GM21515 (cell line): ENCODE measurements at regions not wholly inside any gene's neighbourhood (a gene's known extent, or its start where the extent isn't known, plus 50 kb on each side); places are given as distances from the start of the nearest gene placed in this dataset.

Experiments
- ATAC-seq: cut with Tn5 transposase; IDR thresholded peaks from one replicate; pipeline ENCODE4 v1.9.1; 2021; ENCODE audit not compliant: unreplicated experiment

DNA sequence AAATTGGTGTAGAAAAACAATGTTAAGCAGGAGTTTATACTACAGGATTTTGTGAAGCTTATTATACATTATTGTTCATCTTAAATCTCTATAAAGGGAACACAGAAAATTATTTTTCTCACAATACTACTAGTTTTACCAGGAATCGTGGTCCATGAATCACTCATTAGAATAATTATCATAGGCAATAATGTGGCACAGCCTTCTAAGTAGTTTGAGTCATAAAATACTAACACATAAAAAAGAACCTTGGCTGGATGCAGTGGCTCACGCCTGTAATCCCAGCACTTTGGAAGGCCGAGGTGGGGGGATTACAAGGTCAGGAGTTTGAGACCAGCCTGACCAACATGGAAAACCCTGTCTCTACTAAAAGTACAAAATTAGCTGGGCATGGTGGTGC lies 393.1 kb upstream of the ZNF717 start:
- ATAC-seq, result no peak

- no peak for ATAC-seq
These were observed 395.9 kb upstream of the ZNF717 start for GRCh38 chr3:76181213-76181612.

DNA sequence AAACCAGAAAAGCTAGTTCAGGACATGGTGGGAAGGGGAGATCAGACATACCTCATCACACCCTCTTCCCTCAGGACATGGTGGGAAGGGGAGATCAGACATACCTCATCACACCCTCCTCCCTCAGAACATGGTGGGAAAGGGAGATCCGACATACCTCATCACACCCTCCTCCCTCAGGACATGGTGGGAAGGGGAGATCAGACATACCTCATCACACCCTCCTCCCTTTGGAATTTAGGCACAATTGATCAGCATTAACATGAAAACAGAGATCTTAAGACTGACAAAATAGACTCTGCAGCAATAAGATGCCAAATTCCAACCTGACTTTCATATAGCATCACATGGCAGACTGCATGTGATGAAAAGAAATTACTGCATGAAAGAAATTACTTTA lies 412.7 kb upstream of the ZNF717 start:
- ATAC-seq, result no peak

DNA sequence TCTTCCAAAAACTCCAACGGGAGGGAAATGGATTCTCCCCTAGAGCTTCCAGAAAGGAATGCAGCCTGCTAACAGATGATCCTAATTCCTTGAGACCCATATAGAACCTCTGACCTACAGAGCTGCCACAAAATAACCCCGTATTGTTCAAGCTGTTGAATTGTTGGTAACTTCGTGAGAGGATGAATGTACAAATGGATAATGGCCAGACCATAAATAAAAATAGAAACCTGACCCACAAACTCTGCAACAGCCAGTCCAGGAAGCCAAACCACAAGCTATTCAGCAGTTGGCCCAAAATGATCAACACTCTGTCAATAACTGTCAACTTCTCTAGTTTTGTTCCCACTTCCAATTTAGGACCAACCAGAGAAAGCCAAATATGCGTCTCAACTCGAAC lies 414.0 kb upstream of the ZNF717 start:
- ATAC-seq, result no peak

GRCh38 chr3:76203578-76203977 lies 418.2 kb upstream of the ZNF717 start:
- no peak for ATAC-seq

DNA sequence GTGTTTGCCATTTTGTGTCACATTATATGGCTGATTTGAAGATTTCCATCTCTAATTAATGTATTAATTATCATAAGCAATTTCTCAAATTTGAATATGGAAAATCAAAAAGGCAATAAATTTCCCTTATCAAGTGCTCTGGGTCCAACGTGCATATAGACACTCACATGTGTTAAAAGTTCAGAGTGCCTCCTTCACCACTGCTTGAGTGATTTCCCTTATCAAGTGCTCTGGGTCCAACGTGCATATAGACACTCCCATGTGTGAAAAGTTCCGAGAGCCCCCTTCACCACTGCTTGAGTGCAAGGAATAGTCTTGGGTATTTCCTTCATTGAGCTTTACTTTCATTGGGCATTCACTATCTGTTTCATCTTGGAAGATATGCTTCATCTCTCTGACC lies 421.0 kb upstream of the ZNF717 start:
- no peak for ATAC-seq

DNA sequence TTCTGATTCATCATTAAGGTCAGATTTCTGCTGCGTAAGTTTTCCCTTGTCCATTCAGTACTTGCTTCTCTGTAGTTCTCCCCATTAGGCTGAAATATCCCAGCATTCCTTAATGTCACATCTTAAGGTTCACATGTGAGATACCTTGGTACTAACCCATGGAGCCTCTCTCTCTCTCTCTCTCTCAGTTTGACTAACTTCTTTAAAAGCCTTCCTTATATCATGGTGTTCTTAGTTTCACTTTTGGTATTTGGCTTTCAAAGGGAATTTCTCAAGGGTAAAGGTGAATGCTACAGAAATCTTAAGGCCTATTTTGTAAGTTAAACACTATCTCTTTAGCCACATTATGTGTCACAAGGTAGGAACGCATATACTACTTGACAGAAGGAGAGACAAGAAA lies 427.3 kb upstream of the ZNF717 start:
- ATAC-seq, result no peak

GRCh38 chr3:76222201-76222600 lies 436.9 kb upstream of the ZNF717 start:
- ATAC-seq, result no peak

GRCh38 chr3:76231258-76231657 lies 445.9 kb upstream of the ZNF717 start:
- ATAC-seq, result no peak

- no peak for ATAC-seq
These were observed 457.8 kb upstream of the ZNF717 start for GRCh38 chr3:76242886-76243753.

DNA sequence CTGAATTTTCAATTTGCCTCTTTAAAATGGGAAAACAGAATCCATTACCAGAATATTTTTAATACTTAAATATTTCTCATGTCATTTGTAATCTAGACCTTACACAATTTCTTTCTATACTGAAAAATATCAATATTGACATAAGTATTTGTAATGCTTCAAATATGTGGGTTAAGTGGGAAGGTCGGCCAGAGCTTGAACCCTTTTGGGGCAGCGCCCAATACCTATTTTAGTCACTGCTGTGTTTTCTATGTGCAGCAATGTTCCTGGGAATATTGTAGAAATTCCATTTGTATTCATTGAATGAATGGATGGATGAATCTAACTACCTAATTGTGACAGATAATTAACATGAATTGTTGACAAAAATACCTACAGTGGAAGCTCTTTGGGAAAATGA lies 459.7 kb upstream of the ZNF717 start:
- no peak for ATAC-seq

GRCh38 chr3:76245622-76246021 lies 460.3 kb upstream of the ZNF717 start:
- ATAC-seq, result no peak

DNA sequence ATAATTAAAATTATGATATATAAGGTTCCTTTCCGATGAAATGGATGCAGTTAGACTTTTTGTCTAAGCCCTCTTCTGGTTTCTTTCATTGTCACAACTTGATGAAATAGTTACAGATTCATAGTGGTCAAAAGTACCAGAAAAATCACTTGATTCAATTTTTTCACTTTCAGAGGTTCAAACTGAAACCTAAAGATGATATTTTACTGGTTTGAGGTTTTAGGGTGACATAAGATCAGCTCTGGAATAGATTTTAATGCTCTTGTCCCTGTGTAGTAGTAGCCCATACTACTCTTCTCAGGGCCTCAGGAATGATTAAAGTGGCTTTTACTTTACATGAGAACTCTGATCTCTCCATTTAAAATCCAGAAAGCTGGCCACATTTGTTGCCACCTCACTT lies 479.1 kb upstream of the ZNF717 start:
- no peak for ATAC-seq

GRCh38 chr3:76264911-76265310 lies 479.6 kb upstream of the ZNF717 start:
- ATAC-seq, result no peak

GRCh38 chr3:76266511-76266910 lies 481.2 kb upstream of the ZNF717 start:
- ATAC-seq, result no peak

DNA sequence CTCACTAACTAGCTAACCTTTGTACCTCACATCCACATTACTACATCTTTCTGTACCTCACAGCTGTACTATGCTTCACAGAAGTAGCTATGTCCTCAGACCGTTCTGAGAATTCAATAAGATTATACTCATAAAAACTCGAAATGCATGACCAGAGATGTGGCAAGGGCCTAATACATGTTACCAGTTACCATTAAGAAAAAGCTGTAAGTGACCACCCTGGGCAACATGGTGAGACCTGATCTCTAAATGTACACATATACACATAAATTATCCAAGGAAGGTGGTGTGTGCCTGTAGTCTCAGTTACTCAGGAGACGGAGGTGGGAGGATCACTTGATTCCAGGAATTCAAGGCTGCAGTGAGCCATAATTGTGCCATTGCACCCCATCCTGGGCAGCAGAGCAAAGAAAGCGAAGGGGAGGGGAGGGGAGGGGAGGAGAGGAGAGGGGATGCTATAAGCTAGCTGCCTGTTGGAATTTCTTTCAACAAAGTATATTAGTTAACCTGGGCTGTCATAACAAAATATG lies 482.6 kb upstream of the ZNF717 start:
- ATAC-seq, result no peak

- no peak for ATAC-seq
These were observed 508.5 kb upstream of the ZNF717 start for GRCh38 chr3:76293856-76294255.

DNA sequence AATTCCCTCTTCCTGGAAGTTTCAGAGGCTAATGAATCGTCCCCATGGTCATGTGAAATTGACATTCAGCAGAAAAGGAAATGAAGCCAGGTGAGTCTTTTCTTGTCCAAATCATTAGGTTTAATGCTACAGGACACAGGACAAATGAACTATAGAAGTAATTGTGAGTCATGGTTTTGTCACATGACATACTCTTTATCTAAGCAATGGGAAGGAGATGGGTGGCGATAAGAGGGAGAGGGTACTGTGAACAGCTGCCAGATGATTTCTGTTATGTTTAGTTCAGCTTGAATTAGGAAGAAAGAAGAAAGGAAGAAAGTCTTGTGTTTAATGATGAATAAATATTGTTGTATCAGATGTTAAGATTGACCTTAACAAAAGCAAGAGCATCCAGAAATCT lies 515.4 kb upstream of the ZNF717 start:
- no peak for ATAC-seq

DNA sequence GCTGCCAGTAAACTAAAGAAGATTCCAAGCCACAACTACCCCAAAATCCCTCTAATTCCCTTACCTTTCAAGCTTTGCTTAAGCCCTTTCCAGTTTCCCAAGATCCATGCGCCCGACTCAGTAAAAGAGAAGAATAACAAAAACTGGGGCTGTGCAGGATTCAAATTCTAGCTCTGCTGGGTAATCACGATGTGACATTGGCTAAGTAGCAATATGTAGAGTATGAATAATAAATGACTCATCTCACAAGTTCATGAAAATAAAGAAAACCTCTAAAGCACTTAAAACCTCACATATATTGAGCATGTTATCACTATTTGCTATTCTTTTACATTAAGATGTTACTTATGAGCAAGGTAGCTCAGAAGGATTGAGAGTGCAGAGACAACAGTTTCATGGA lies 522.2 kb upstream of the ZNF717 start:
- no peak for ATAC-seq

- ATAC-seq, result no peak
These were observed 523.2 kb upstream of the ZNF717 start for GRCh38 chr3:76308541-76308940.

DNA sequence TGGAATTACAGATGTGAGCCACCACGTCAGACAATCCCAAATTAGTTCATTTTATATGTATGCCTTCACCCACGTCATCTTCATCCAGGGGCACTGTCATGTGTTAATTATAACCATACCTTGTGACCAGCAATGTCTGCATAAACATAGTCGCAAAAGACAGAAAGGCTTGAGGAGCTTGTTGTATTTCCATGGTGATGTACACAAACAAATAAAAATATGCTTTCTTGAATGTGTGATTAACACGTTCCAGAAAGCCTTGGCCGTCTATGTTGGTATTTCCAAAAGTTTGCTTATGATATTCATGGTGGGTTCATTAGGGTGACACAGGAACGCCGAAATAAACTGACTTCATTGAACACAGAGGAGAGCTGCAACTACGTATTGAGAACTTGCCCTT lies 524.7 kb upstream of the ZNF717 start:
- no peak for ATAC-seq

- no peak for ATAC-seq
These were observed 525.3 kb upstream of the ZNF717 start for GRCh38 chr3:76310667-76311066.

DNA sequence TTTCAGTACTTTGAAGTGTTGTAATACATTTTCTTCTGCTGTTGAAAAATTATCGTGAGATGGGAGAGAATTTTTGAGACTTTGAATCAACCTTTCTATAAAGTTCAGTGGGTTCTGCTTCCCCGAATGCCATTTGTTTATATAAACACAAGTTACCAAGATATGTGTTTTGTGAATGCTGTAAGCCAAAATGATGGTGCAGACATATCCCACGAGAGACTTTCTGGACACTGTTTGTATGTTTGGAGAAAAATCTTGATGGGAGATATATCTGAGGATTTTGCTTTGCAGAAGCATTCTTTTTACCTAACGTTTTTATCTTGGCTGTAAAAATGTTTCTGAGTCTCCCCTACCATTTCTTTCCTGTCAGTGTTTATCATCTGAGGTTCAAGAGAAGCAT lies 526.6 kb upstream of the ZNF717 start:
- ATAC-seq, result no peak
